ENCODE measurements at regions not wholly inside any gene's neighbourhood (a gene's known extent, or its start where the extent isn't known, plus 50 kb on each side); places are given as distances from the start of the nearest gene placed in this dataset.

DNA sequence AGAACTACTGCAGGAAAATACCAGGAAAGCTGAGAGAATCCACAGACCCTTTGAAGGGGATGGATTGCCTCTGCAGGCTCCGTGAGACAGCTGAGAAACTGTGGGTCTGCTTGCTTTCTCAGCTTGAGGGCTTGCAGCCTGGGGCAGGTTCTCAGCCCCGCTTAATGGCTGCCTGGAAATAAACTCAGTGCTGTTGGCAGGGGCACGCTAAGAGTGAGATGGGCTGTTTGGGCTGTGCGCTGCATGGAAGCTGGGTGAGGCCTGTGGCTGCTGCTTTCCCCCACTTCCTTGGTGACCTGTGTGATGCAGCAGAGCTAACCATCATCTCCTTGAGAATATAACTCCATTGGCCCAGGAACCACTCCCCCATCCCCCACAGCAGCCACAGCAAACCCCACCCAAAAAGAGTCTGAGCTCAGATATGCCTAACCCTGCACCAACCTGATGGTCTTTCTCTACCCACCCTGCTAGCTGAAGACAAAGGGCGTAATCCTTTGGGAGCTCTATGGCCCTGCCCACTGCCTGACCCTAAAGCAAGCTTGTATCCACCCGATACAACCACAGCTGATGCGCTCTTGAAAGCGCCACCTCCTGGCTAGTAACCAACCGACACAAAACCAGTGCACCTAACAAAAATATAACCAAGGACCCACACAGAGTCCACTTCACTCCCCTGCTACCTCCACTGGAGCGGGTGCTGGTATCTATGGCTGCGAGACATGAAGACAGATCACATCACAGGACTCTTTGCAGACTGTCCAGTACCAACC, 800.6 kb upstream of the MAP3K7 start:
- TF ChIP-seq, protein P1, sequence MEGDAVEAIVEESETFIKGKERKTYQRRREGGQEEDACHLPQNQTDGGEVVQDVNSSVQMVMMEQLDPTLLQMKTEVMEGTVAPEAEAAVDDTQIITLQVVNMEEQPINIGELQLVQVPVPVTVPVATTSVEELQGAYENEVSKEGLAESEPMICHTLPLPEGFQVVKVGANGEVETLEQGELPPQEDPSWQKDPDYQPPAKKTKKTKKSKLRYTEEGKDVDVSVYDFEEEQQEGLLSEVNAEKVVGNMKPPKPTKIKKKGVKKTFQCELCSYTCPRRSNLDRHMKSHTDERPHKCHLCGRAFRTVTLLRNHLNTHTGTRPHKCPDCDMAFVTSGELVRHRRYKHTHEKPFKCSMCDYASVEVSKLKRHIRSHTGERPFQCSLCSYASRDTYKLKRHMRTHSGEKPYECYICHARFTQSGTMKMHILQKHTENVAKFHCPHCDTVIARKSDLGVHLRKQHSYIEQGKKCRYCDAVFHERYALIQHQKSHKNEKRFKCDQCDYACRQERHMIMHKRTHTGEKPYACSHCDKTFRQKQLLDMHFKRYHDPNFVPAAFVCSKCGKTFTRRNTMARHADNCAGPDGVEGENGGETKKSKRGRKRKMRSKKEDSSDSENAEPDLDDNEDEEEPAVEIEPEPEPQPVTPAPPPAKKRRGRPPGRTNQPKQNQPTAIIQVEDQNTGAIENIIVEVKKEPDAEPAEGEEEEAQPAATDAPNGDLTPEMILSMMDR (IDR thresholded peaks at IDR 0.05) = no peak
- no peak for TF ChIP-seq POLR2A (IDR thresholded peaks at IDR 0.05)

Measured in breast epithelium (tissue), 3 donors.